H1 (cell line): ENCODE measurements at regions not wholly inside any gene's neighbourhood (a gene's known extent, or its start where the extent isn't known, plus 50 kb on each side); places are given as distances from the start of the nearest gene placed in this dataset.

Experiments
- CTCF ChIA-PET: fragments of 300-600 bp; sonication (Branson Sonifier 250); formaldehyde crosslinking; loops from one replicate; lab custom pipeline; 2021; ENCODE audit not compliant: partially characterized antibody; lab: Charles Lee
- POLR2A ChIA-PET: fragments of 300-600 bp; sonication (Branson Sonifier 250); formaldehyde crosslinking; loops from one replicate; lab custom pipeline; 2021; ENCODE audit warnings: inconsistent platforms; ENCODE audit not compliant: partially characterized antibody; lab: Charles Lee
- DNase-seq, 2 experiments: peaks; one replicate each; pipeline versions ENCODE4 v3.0.0 to v3.0.0-alpha.2; 2010 to 2022; ENCODE audit warnings: low spot score in 2 of 2, low read depth in 1 of 2, mixed read lengths in 1 of 2
- FAIRE-seq: peaks from 2 replicates; lab custom pipeline; 2011; peaks lifted over from hg19 to GRCh38; lab: Jason Lieb, UNC
- H2AFZ ChIP-seq: 2 replicates; pipeline ENCODE4 v1.8.1; 2012; ENCODE audit warnings: low read length, inconsistent platforms
- H2AK5ac ChIP-seq: 2 replicates; pipeline ENCODE4 v1.6.1; 2013; ENCODE audit warnings: low read depth, low read length
- H2BK120ac ChIP-seq: replicated peaks from 2 replicates; pipeline ENCODE3; 2013; ENCODE audit warnings: low read depth, low read length, inconsistent platforms
- H2BK12ac ChIP-seq: 2 replicates; pipeline ENCODE4 v1.6.1; 2013; ENCODE audit warnings: low read depth, low read length
- H2BK15ac ChIP-seq: 2 replicates; pipeline ENCODE4 v1.6.1; 2013; ENCODE audit warnings: low read length
- H2BK20ac ChIP-seq: 2 replicates; pipeline ENCODE4 v1.6.1; 2013; ENCODE audit warnings: low read length
- H2BK5ac ChIP-seq: 2 replicates; pipeline ENCODE4 v1.6.1; 2013; ENCODE audit warnings: low read depth, low read length
- H3K14ac ChIP-seq: 2 replicates; pipeline ENCODE4 v1.6.1; 2013; ENCODE audit warnings: inconsistent platforms; ENCODE audit not compliant: insufficient read length
- H3K18ac ChIP-seq: 2 replicates; pipeline ENCODE4 v1.6.1; 2013; ENCODE audit warnings: low read length; ENCODE audit errors: extremely low read depth
- H3K23ac ChIP-seq: 2 replicates; pipeline ENCODE4 v1.6.1; 2013; ENCODE audit warnings: inconsistent platforms; ENCODE audit not compliant: insufficient read length
- H3K23me2 ChIP-seq: 2 replicates; pipeline ENCODE4 v1.6.1; 2013; ENCODE audit warnings: low read depth, low read length
- H3K27ac ChIP-seq: 2 replicates; pipeline ENCODE4 v1.6.1; 2011; ENCODE audit warnings: low read depth, low read length, inconsistent platforms
- H3K27me3 ChIP-seq, 4 experiments: replicated peaks in 1 of 4; 1 replicate in 1 of 4; 2 replicates in 3 of 4; pipeline versions ENCODE4 v1.6.1 to v1.8.1; 2011 to 2013; ENCODE audit warnings: low read length in 3 of 4, mild to moderate bottlenecking in 3 of 4, inconsistent platforms in 2 of 4, mixed read lengths in 2 of 4, moderate library complexity in 1 of 4; ENCODE audit not compliant: control insufficient read depth in 3 of 4, insufficient read depth in 3 of 4; ENCODE audit errors: extremely low read depth in 1 of 4
- H3K36me3 ChIP-seq, 4 experiments: 2 replicates each; pipeline versions ENCODE4 v1.6.1 to v1.8.1; 2011 to 2013; ENCODE audit warnings: mild to moderate bottlenecking in 4 of 4, low read length in 3 of 4, moderate library complexity in 2 of 4, control low read depth in 1 of 4, inconsistent platforms in 1 of 4; ENCODE audit not compliant: insufficient read depth in 4 of 4, control insufficient read depth in 2 of 4
- H3K4ac ChIP-seq: replicated peaks from 2 replicates; pipeline ENCODE3; 2013; ENCODE audit warnings: low read length, low read depth, mixed read lengths, inconsistent platforms; ENCODE audit not compliant: insufficient read length
- H3K4me1 ChIP-seq, 4 experiments: replicated peaks in 1 of 4; 1 replicate in 1 of 4; 2 replicates in 3 of 4; pipeline versions ENCODE4 v1.6.1 to v1.8.1; 2011 to 2013; ENCODE audit warnings: low read length in 3 of 4, inconsistent platforms in 2 of 4, mixed read lengths in 1 of 4; ENCODE audit not compliant: insufficient read depth in 4 of 4, control insufficient read depth in 3 of 4
- H3K4me2 ChIP-seq, 2 experiments: 2 replicates each; pipeline versions ENCODE4 v1.6.1 to v1.8.1; 2011 to 2013; ENCODE audit warnings: low read depth in 2 of 2, low read length in 2 of 2, control low read depth in 1 of 2, inconsistent platforms in 1 of 2, mild to moderate bottlenecking in 1 of 2; ENCODE audit not compliant: insufficient read depth in 1 of 2
- H3K4me3 ChIP-seq, 4 experiments: fragments of 200-600, 300-600 bp in 1 of 4; sonication (generic), shearing (Covaris generic), sonication (Bioruptor Twin) in 1 of 4; 2 replicates each; pipeline versions ENCODE4 v1.5.1 to v1.8.1; 2011 to 2016; ENCODE audit warnings: low read length in 4 of 4, low read depth in 3 of 4, control low read depth in 2 of 4, inconsistent platforms in 2 of 4, mild to moderate bottlenecking in 2 of 4, mixed read lengths in 1 of 4, moderate library complexity in 1 of 4; ENCODE audit not compliant: insufficient read depth in 2 of 4; ENCODE audit errors: extremely low read depth in 1 of 4
- H3K56ac ChIP-seq: replicated peaks from 2 replicates; pipeline ENCODE3; 2013; ENCODE audit warnings: low read depth, mild to moderate bottlenecking, mixed read lengths, low read length, inconsistent platforms; ENCODE audit not compliant: insufficient read length
- H3K79me1 ChIP-seq: 2 replicates; pipeline ENCODE4 v1.6.1; 2013; ENCODE audit warnings: low read depth, low read length, control low read depth
- H3K79me2 ChIP-seq, 2 experiments: 2 replicates each; pipeline versions ENCODE4 v1.6.1 to v1.8.1; 2012 to 2013; ENCODE audit warnings: low read length in 2 of 2, mild to moderate bottlenecking in 2 of 2, inconsistent platforms in 1 of 2; ENCODE audit not compliant: insufficient read depth in 2 of 2, control insufficient read depth in 1 of 2
- H3K9ac ChIP-seq, 4 experiments: replicated peaks in 1 of 4; 1 replicate in 1 of 4; 2 replicates in 3 of 4; pipeline versions ENCODE4 v1.6.1 to v1.8.1; 2011 to 2013; ENCODE audit warnings: low read depth in 3 of 4, low read length in 3 of 4, control low read depth in 2 of 4, mild to moderate bottlenecking in 2 of 4, moderate library complexity in 2 of 4, inconsistent platforms in 1 of 4; ENCODE audit errors: extremely low read depth in 1 of 4
- H3K9me3 ChIP-seq, 2 experiments: 2 replicates each; pipeline versions ENCODE4 v1.6.1 to v1.8.1; 2012 to 2013; ENCODE audit warnings: mild to moderate bottlenecking in 2 of 2, moderate library complexity in 2 of 2, control low read depth in 1 of 2, inconsistent platforms in 1 of 2, low read depth in 1 of 2, low read length in 1 of 2, mixed read lengths in 1 of 2; ENCODE audit not compliant: insufficient read depth in 2 of 2
- H4K20me1 ChIP-seq, 2 experiments: replicated peaks in 1 of 2; 2 replicates each; pipeline versions ENCODE3 to v1.8.1; 2011 to 2013; ENCODE audit warnings: inconsistent platforms in 2 of 2, low read length in 2 of 2, mild to moderate bottlenecking in 1 of 2; ENCODE audit not compliant: insufficient read depth in 2 of 2, control insufficient read depth in 1 of 2
- H4K5ac ChIP-seq: 2 replicates; pipeline ENCODE4 v1.6.1; 2013; ENCODE audit warnings: low read length, low read depth, mixed read lengths, inconsistent platforms; ENCODE audit not compliant: insufficient read length
- H4K8ac ChIP-seq: 2 replicates; pipeline ENCODE4 v1.8.0; 2013; ENCODE audit warnings: mild to moderate bottlenecking, moderate library complexity, low read length, inconsistent platforms; ENCODE audit not compliant: insufficient read depth; ENCODE audit errors: extremely low read depth
- H4K91ac ChIP-seq: replicated peaks from 2 replicates; pipeline ENCODE3; 2013; ENCODE audit warnings: low read length, mixed read lengths, inconsistent platforms; ENCODE audit not compliant: insufficient read length
- BRCA1 ChIP-seq: IDR thresholded peaks from 2 replicates; pipeline ENCODE4 v1.6.1; 2012; ENCODE audit warnings: low read depth, low read length, improper control_type of control experiment
- CHD2 ChIP-seq: IDR thresholded peaks from 2 replicates; pipeline ENCODE4 v1.6.1; 2012; ENCODE audit warnings: low read length, improper control_type of control experiment
- EZH2 ChIP-seq: fragments of 200-600 bp; sonication (generic); IDR thresholded peaks from 2 replicates; pipeline ENCODE4 v1.7.1; 2012; ENCODE audit warnings: low read depth, mild to moderate bottlenecking, moderate library complexity, low read length, inconsistent platforms; ENCODE audit not compliant: severe bottlenecking
- FOSL1 ChIP-seq: IDR thresholded peaks from 2 replicates; pipeline ENCODE4 v1.6.1; 2011; ENCODE audit warnings: mild to moderate bottlenecking, low read depth, low read length, moderate library complexity; ENCODE audit not compliant: insufficient read depth
- GABPA ChIP-seq: IDR thresholded peaks from 2 replicates; pipeline ENCODE4 v1.6.1; 2011; ENCODE audit warnings: mild to moderate bottlenecking, low read length, moderate library complexity, borderline replicate concordance; ENCODE audit not compliant: insufficient read depth
- KDM5A ChIP-seq: fragments of 200-600 bp; IDR thresholded peaks from 2 replicates; pipeline ENCODE4 v1.7.1; 2012; ENCODE audit warnings: mild to moderate bottlenecking, low read length, inconsistent platforms, mixed read lengths
- MAFK ChIP-seq: IDR thresholded peaks from 2 replicates; pipeline ENCODE4 v1.6.1; 2012; ENCODE audit warnings: low read depth, mild to moderate bottlenecking, improper control_type of control experiment, low read length
- PHF8 ChIP-seq: fragments of 200-600 bp; sonication (generic); conservative IDR thresholded peaks from 2 replicates; pipeline ENCODE4 v1.7.1; 2012; ENCODE audit warnings: low read depth, mild to moderate bottlenecking, inconsistent platforms, low read length, moderate library complexity
- SAP30 ChIP-seq: fragments of 300-600 bp; sonication (generic); IDR thresholded peaks from 2 replicates; pipeline ENCODE4 v1.7.1; 2012; ENCODE audit warnings: low read length, moderate library complexity, mild to moderate bottlenecking, inconsistent platforms; ENCODE audit not compliant: insufficient read depth, insufficient replicate concordance
- SRF ChIP-seq: IDR thresholded peaks from 2 replicates; pipeline ENCODE4 v1.6.1; 2011; ENCODE audit warnings: mild to moderate bottlenecking, low read depth, low read length, moderate library complexity
- TEAD4 ChIP-seq: IDR thresholded peaks from 2 replicates; pipeline ENCODE4 v1.6.1; 2012; ENCODE audit warnings: low read depth, low read length, inconsistent platforms, mixed read lengths
- WGBS, 2 experiments: shearing (Covaris generic) in 1 of 2; methylation state at CpG; one replicate each; pipeline versions ENCODE4 v1.1.6 to v1.1.7; 2013 to 2015; ENCODE audit warnings: low lambda C conversion rate in 2 of 2, mixed read lengths in 2 of 2, inconsistent platforms in 1 of 2, low coverage in 1 of 2, missing lambda C conversion rate in 1 of 2; ENCODE audit not compliant: insufficient replicate concordance in 2 of 2, insufficient coverage in 1 of 2, insufficient read length in 1 of 2; ENCODE audit errors: extremely low coverage in 1 of 2, missing lambda C conversion rate in 1 of 2; 5-methylcytosine and 5-hydroxymethylcytosine counted together
- TF ChIP-seq, protein P1 (sequence below): IDR thresholded peaks from 2 replicates; pipeline ENCODE4 v1.6.1; 2011; ENCODE audit warnings: low read length, improper control_type of control experiment

DNA sequence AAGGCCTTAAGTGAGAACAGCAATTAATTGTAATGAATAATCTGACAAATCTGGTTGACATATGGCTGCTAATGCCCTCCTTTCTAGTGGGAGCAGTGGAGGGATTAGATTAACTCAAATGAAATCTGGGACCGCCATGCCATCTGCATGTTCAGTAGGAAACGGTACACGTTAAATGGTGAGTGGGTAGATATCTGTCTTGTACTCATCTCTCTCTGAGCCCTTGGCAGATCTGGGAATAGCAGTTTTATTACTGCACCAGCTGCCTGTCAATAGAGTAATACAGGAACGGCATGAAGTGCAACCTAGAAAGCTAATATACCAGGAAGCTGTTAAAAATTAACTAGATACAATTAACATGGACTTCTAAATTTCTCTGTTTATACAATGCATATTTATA lies 258.8 kb downstream of the GPD2 start:
- H2AK5ac ChIP-seq = no peak overlapping the region
- TF ChIP-seq BRCA1 (no peak), MAFK (no peak), CHD2 (no peak), EZH2 (no peak), SRF (no peak), PHF8 (no peak), GABPA (no peak), FOSL1 (no peak), KDM5A (no peak), TEAD4 (no peak), SAP30 (no peak)
- TF ChIP-seq, protein P1, sequence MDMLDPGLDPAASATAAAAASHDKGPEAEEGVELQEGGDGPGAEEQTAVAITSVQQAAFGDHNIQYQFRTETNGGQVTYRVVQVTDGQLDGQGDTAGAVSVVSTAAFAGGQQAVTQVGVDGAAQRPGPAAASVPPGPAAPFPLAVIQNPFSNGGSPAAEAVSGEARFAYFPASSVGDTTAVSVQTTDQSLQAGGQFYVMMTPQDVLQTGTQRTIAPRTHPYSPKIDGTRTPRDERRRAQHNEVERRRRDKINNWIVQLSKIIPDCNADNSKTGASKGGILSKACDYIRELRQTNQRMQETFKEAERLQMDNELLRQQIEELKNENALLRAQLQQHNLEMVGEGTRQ = no peak
- TF ChIP-seq, all 59 proteins: peak for 0
- no peak for FAIRE-seq
- no peak overlapping the region for H2BK20ac ChIP-seq
- H3K23ac ChIP-seq = no peak overlapping the region
- H2BK15ac ChIP-seq = no peak overlapping the region
- no peaks in the 10 kb centered on the region for H3K9me3 ChIP-seq
- no peak overlapping the region for H4K5ac ChIP-seq
- no peak overlapping the region for H3K56ac ChIP-seq
- POLR2A ChIA-PET = no interaction called here
- no peak overlapping the region for H2BK120ac ChIP-seq
- no peak overlapping the region for H3K14ac ChIP-seq
- no peak overlapping the region for H2BK5ac ChIP-seq
- no peaks in the 10 kb centered on the region for H3K23me2 ChIP-seq
- no peak overlapping the region for H3K4ac ChIP-seq
- DNase-seq = no peak
- no peak overlapping the region for H4K8ac ChIP-seq
- WGBS, 2 experiments = 90% methylated on average over 4 of the region's 4 CpGs; no CpG with 5 or more reads in 1 of the 2 experiments
- peaks cover 0 to 2% (median 0%) of the 10 kb centered on the region in 4 experiments; a peak in 1 of 7 replicates for H3K4me1 ChIP-seq
- no peak overlapping the region for H3K9ac ChIP-seq
- no peak overlapping the region for H3K4me3 ChIP-seq
- H2BK12ac ChIP-seq = no peak overlapping the region
- CTCF ChIA-PET = interaction anchor here (0.9 to 2.4 kb wide), 4 partner anchors 9 to 47 kb away, joined by 3 to 9 read pairs (median 4); no protein-coding TSS in a partner anchor
- no peaks in the 10 kb centered on the region for H4K20me1 ChIP-seq
- H2AFZ ChIP-seq = no peak overlapping the region
- no peak overlapping the region for H3K4me2 ChIP-seq
- H3K27me3 ChIP-seq = no peaks in the 10 kb centered on the region
- H3K79me2 ChIP-seq = no peaks in the 10 kb centered on the region
- H3K18ac ChIP-seq = no peak overlapping the region
- H4K91ac ChIP-seq = no peak overlapping the region
- no peaks in the 10 kb centered on the region for H3K79me1 ChIP-seq
- no peak overlapping the region for H3K27ac ChIP-seq
- no peaks in the 10 kb centered on the region for H3K36me3 ChIP-seq
